HL-60 (cell line): ENCODE measurements at regions not wholly inside any gene's neighbourhood (a gene's known extent, or its start where the extent isn't known, plus 50 kb on each side); places are given as distances from the start of the nearest gene placed in this dataset.

Experiments used
- DNase-seq, 2 experiments: peaks; one replicate each; pipeline ENCODE4 v3.0.0-alpha.2; 2010 to 2020; ENCODE audit warnings: low read depth in 1 of 2, low spot score in 1 of 2
- H3K27ac ChIP-seq: fragments of 250-450 bp; sonication (Bioruptor Pico); replicated peaks from 2 replicates; pipeline ENCODE4 v1.5.1; 2020; ENCODE audit warnings: mild to moderate bottlenecking, moderate library complexity
- H3K27me3 ChIP-seq: fragments of 250-450 bp; sonication (Bioruptor Pico); 2 replicates; pipeline ENCODE4 v1.5.1; 2021; ENCODE audit warnings: mild to moderate bottlenecking, moderate library complexity; ENCODE audit not compliant: insufficient read depth, poor library complexity, severe bottlenecking
- H3K4me3 ChIP-seq: replicated peaks from 2 replicates; pipeline ENCODE4 v1.5.1; 2011; ENCODE audit warnings: mild to moderate bottlenecking, control low read depth, low read length; ENCODE audit not compliant: insufficient read depth
- CTCF ChIP-seq: IDR thresholded peaks from one replicate; pipeline ENCODE4 v1.5.1; 2011; ENCODE audit warnings: low read length, control low read depth, inconsistent platforms; ENCODE audit not compliant: insufficient read depth
- GABPA ChIP-seq: IDR thresholded peaks from 2 replicates; pipeline ENCODE4 v1.6.1; 2012; ENCODE audit warnings: low read depth
- POLR2AphosphoS5 ChIP-seq: IDR thresholded peaks from 2 replicates; pipeline ENCODE4 v1.6.1; 2012; ENCODE audit warnings: low read depth
- REST ChIP-seq: IDR thresholded peaks from 2 replicates; pipeline ENCODE4 v1.6.1; 2012; ENCODE audit warnings: low read depth; ENCODE audit not compliant: insufficient replicate concordance
- SPI1 ChIP-seq: IDR thresholded peaks from 2 replicates; pipeline ENCODE4 v1.6.1; 2012; ENCODE audit warnings: low read depth, mild to moderate bottlenecking, borderline replicate concordance

- DNase-seq, result no peak
- TF ChIP-seq CTCF (no peak), POLR2AphosphoS5 (no peak), SPI1 (no peak), GABPA (no peak), REST (no peak)
- H3K27me3 ChIP-seq, result no peaks in the 10 kb centered on the region
- no peak overlapping the region for H3K4me3 ChIP-seq
- no peak overlapping the region for H3K27ac ChIP-seq
Observed at GRCh38 chrX:125769628-125770027, 396.5 kb downstream of the DCAF12L2 start.

GRCh38 chrX:125778261-125778660 lies 387.8 kb downstream of the DCAF12L2 start:
- H3K27ac ChIP-seq, result no peak overlapping the region
- no peak for DNase-seq
- no peaks in the 10 kb centered on the region for H3K27me3 ChIP-seq
- no peak overlapping the region for H3K4me3 ChIP-seq
- TF ChIP-seq SPI1, result no peak
- no peak for TF ChIP-seq CTCF
- TF ChIP-seq REST, result no peak
- no peak for TF ChIP-seq GABPA
- no peak for TF ChIP-seq POLR2AphosphoS5

GRCh38 chrX:125782184-125782583 lies 383.9 kb downstream of the DCAF12L2 start:
- Histone ChIP-seq H3K4me3 (no peak overlapping the region), H3K27ac (no peak overlapping the region), H3K27me3 (no peaks in the 10 kb centered on the region)
- no peak for TF ChIP-seq REST
- no peak for TF ChIP-seq GABPA
- TF ChIP-seq SPI1, result no peak
- no peak for TF ChIP-seq CTCF
- no peak for TF ChIP-seq POLR2AphosphoS5
- no peak for DNase-seq
